K562 (cell line): ENCODE measurements at regions not wholly inside any gene's neighbourhood (a gene's known extent, or its start where the extent isn't known, plus 50 kb on each side); places are given as distances from the start of the nearest gene placed in this dataset.
A peak's percentile ranks its signal among the peaks of the same experiment; 100 is the strongest.
"Not testable (repeated sequence)": the region's sequence is repeated elsewhere in the genome, so short reads cannot be mapped to it uniquely, and the experiment has no call there.

Experiments
- ATAC-seq: fragments of 200-7000 bp; cut with Tn5 transposase; 3 replicates; pipeline ENCODE4 v1.9.1; 2020; ENCODE audit warnings: moderate library complexity
- BruUV-seq: library from RNA; stranded (reverse); fragments of 400-500 nt; replicated peaks from 2 replicates; lab custom pipeline; 2021; lab: Mats Ljungman, UMichigan
- CTCF ChIA-PET: fragments of 300-600 bp; formaldehyde crosslinking; extraction: SDS; loops from one replicate; lab custom pipeline; 2021; ENCODE audit warnings: low intra/inter-chr PET ratio; lab: Yijun Ruan, JAX
- POLR2A ChIA-PET: fragments of 300-600, 350-650 bp; sonication (Branson Sonifier 250); formaldehyde crosslinking; extraction: SDS; loops from one replicate; lab custom pipeline; 2021; ENCODE audit warnings: antibody characterized with exemption, inconsistent platforms; lab: Yijun Ruan, JAX
- DNase-seq, 4 experiments: peaks; one replicate each; pipeline versions ENCODE4 v3.0.0 to v3.0.0-alpha.2; 2011 to 2018; ENCODE audit warnings: low spot score in 3 of 4, mixed read lengths in 3 of 4; ENCODE audit errors: extremely low read depth in 1 of 4
- FAIRE-seq: peaks from 2 replicates; lab custom pipeline; 2011; peaks lifted over from hg19 to GRCh38; lab: Jason Lieb, UNC
- H2AFZ ChIP-seq: 2 replicates; pipeline ENCODE4 v1.6.0; 2011; ENCODE audit warnings: low read depth, low read length, control low read depth, inconsistent platforms
- H3K27ac ChIP-seq: fragments of 200-600 bp; 3 replicates; pipeline ENCODE4 v1.8.0; 2011; ENCODE audit warnings: low read depth, mild to moderate bottlenecking, control low read depth, inconsistent platforms, low read length, moderate library complexity, mixed read lengths; ENCODE audit errors: extremely low read depth
- H3K27me3 ChIP-seq, 2 experiments: fragments of 300-600 bp in 1 of 2; 2 replicates in 1 of 2; 3 replicates in 1 of 2; pipeline versions ENCODE4 v1.6.0 to v1.8.0; 2011; ENCODE audit warnings: inconsistent platforms in 2 of 2, low read length in 2 of 2, mild to moderate bottlenecking in 1 of 2, mixed read lengths in 1 of 2, moderate library complexity in 1 of 2; ENCODE audit not compliant: control insufficient read depth in 2 of 2, insufficient read depth in 2 of 2
- H3K36me3 ChIP-seq: fragments of 300-600 bp; 3 replicates; pipeline ENCODE4 v1.8.0; 2011; ENCODE audit warnings: mild to moderate bottlenecking, low read length, inconsistent platforms; ENCODE audit not compliant: control insufficient read depth, insufficient read depth
- H3K4me1 ChIP-seq, 2 experiments: fragments of 200-600 bp in 1 of 2; replicated peaks in 1 of 2; 2 replicates in 1 of 2; 3 replicates in 1 of 2; pipeline versions ENCODE4 v1.5.1 to v1.8.0; 2011; ENCODE audit warnings: inconsistent platforms in 2 of 2, low read length in 2 of 2, mild to moderate bottlenecking in 1 of 2, mixed read lengths in 1 of 2, moderate library complexity in 1 of 2; ENCODE audit not compliant: control insufficient read depth in 2 of 2, insufficient read depth in 2 of 2
- H3K4me2 ChIP-seq: 2 replicates; pipeline ENCODE4 v1.6.1; 2011; ENCODE audit warnings: low read length, control low read depth, inconsistent platforms, mixed read lengths; ENCODE audit not compliant: insufficient read depth
- H3K4me3 ChIP-seq: fragments of 200-600 bp; sonication (generic), shearing (Covaris generic); 2 replicates; pipeline ENCODE4 v1.5.1; 2016; ENCODE audit warnings: control low read depth, inconsistent platforms
- H3K79me2 ChIP-seq: fragments of 200-600 bp; 3 replicates; pipeline ENCODE4 v1.8.0; 2011; ENCODE audit warnings: low read length, inconsistent platforms; ENCODE audit not compliant: control insufficient read depth, insufficient read depth
- H3K9ac ChIP-seq, 2 experiments: 2 replicates each; pipeline versions ENCODE4 v1.6.0 to v1.6.1; 2011; ENCODE audit warnings: low read depth in 2 of 2, low read length in 2 of 2, control low read depth in 1 of 2, inconsistent platforms in 1 of 2, mild to moderate bottlenecking in 1 of 2, mixed read lengths in 1 of 2; ENCODE audit not compliant: insufficient read depth in 1 of 2
- H3K9me1 ChIP-seq: one replicate; pipeline ENCODE4 v1.6.0; 2011; ENCODE audit warnings: inconsistent platforms, mild to moderate bottlenecking, low read length, moderate library complexity; ENCODE audit not compliant: control insufficient read depth, insufficient read depth
- H3K9me3 ChIP-seq: replicated peaks from 2 replicates; pipeline ENCODE4 v1.5.1; 2011; ENCODE audit warnings: low read depth, low read length, inconsistent platforms; ENCODE audit not compliant: control insufficient read depth, insufficient read depth
- H4K20me1 ChIP-seq: replicated peaks from 2 replicates; pipeline ENCODE4 v1.6.1; 2011; ENCODE audit warnings: low read length, inconsistent platforms, mixed read lengths; ENCODE audit not compliant: control insufficient read depth, insufficient read depth
- MAFG ChIP-seq: fragments of 450-650 bp; conservative IDR thresholded peaks from 2 replicates; pipeline ENCODE4 v1.6.1; 2016; ENCODE audit warnings: missing genetic modification characterization, missing compliant biosample characterization
- SRSF3 ChIP-seq: fragments of 200-400 bp; formaldehyde crosslinking; IDR thresholded peaks from 2 replicates; pipeline ENCODE4 v1.6.1; 2016; ENCODE audit warnings: mild to moderate bottlenecking, low read length, moderate library complexity; ENCODE audit not compliant: insufficient read depth
- ZNF316 ChIP-seq: fragments of 450-650 bp; IDR thresholded peaks from 2 replicates; pipeline ENCODE4 v1.6.1; 2016
- WGBS: fragments of 100-300 bp; shearing (Covaris generic); methylation state at CpG from one replicate; pipeline ENCODE4 v1.1.6; 2016; ENCODE audit warnings: low coverage, mixed read lengths; ENCODE audit not compliant: insufficient coverage; ENCODE audit errors: missing lambda C conversion rate; 5-methylcytosine and 5-hydroxymethylcytosine counted together
- in situ Hi-C: fragments of 300-500 bp; cut with MboI; formaldehyde crosslinking; loops from 4 replicates; pipeline ENCODE4 v1.15.0; 2018; ENCODE audit warnings: inconsistent platforms, mixed read lengths
- intact Hi-C: fragments of 100-400 bp; cut with micrococcal nuclease; formaldehyde crosslinking; loops from 2 replicates; pipeline ENCODE4 v1.14.2; 2022
- TF ChIP-seq, protein P1 (sequence below), 2 experiments: fragments of 450-650 bp in 1 of 2; sonication (generic) in 1 of 2; formaldehyde crosslinking in 1 of 2; IDR thresholded peaks in 1 of 2; conservative IDR thresholded peaks in 1 of 2; 2 replicates each; pipeline versions ENCODE4 v1.6.1 to v1.8.1; 2016 to 2023; ENCODE audit warnings: mild to moderate bottlenecking in 2 of 2, moderate library complexity in 2 of 2, inconsistent platforms in 1 of 2, missing genetic modification reagents in 1 of 2

DNA sequence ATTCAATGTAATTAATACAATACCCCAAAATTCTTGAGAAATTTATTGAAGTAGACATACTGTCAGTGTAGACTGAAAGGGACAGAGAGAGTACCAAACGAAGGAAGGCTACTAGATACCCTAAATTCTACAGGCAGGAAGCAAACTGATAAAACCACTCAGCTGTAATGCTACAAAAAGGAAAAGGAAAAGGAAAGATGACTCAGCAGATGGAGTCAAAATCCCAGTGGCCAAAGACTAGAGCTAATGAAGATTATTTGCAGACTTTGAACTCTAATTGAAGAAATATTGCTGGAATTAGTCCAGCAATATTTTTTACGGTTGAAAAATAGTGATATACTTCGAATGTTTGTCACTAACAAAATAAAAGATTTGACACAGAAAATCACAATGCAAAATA is 671.9 kb downstream of the BRINP3 start:
- 0% methylated on average over 3 of the region's 3 CpGs for WGBS
- ChIA-PET POLR2A (no interaction called here), CTCF (no interaction called here)
- Histone ChIP-seq H3K27ac (no peak overlapping the region), H3K9ac (no peak overlapping the region), H2AFZ (no peak overlapping the region), H3K36me3 (no peaks in the 10 kb centered on the region), H3K9me3 (no peaks in the 10 kb centered on the region), H3K4me2 (no peak overlapping the region), H3K27me3 (no peaks in the 10 kb centered on the region), H3K4me1 (no peaks in the 10 kb centered on the region), H4K20me1 (no peaks in the 10 kb centered on the region), H3K9me1 (no peaks in the 10 kb centered on the region), H3K4me3 (no peak overlapping the region), H3K79me2 (no peaks in the 10 kb centered on the region)
- no peak for ATAC-seq
- intact Hi-C loops, result no loop called here
- in situ Hi-C loops, result no loop called here
- BruUV-seq, result no TSS peak
- no peak for DNase-seq
- FAIRE-seq, result no peak
- TF ChIP-seq ZNF316, result peak; percentile 41
- TF ChIP-seq MAFG, result peak; percentile 34; the same call in 1 of the 2 replicates
- TF ChIP-seq, protein P1, sequence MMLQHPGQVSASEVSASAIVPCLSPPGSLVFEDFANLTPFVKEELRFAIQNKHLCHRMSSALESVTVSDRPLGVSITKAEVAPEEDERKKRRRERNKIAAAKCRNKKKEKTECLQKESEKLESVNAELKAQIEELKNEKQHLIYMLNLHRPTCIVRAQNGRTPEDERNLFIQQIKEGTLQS (IDR thresholded peaks at IDR 0.05), result no peak
- TF ChIP-seq, protein P1 (CRISPR knock-in tag; conservative IDR thresholded peaks at IDR 0.05), result no peak
- TF ChIP-seq SRSF3, result no peak

DNA sequence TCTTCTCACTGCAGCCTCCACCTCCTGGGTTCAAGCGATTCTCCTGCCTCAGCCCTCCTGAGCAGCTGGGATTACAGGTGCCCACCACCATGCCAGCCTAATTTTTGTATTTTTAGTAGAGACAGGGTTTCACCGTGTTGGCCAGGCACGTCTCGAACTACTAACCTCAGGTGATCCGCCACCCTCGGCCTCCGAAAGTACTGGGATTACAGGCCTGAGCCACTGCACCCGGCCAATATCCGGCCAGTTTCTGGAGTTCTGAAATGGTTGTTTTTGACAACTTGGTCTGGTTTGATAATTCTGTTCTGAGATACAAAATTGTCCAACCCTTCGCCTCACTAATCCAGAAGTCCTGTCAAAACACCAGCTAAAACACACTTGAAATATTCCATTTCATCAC is 667.0 kb downstream of the BRINP3 start:
- DNase-seq, H3K4me2 ChIP-seq, H4K20me1 ChIP-seq, H2AFZ ChIP-seq, H3K9me1 ChIP-seq, H3K4me3 ChIP-seq, CTCF ChIA-PET, FAIRE-seq, H3K36me3 ChIP-seq, H3K27me3 ChIP-seq, H3K79me2 ChIP-seq, ATAC-seq, H3K27ac ChIP-seq, H3K9ac ChIP-seq, POLR2A ChIA-PET, H3K4me1 ChIP-seq, intact Hi-C loops, BruUV-seq, H3K9me3 ChIP-seq, in situ Hi-C loops: not testable (repeated sequence)
- WGBS, result 4% methylated on average over 10 of the region's 10 CpGs
